Esophagus muscularis mucosa (tissue), 4 donors: ENCODE measurements at regions not wholly inside any gene's neighbourhood (a gene's known extent, or its start where the extent isn't known, plus 50 kb on each side); places are given as distances from the start of the nearest gene placed in this dataset.

Source experiments
- CTCF ChIP-seq, 3 experiments: fragments of 200-600 bp in 2 of 3; fragments of 450-650 bp in 1 of 3; sonication (generic) in 2 of 3; IDR thresholded peaks; one replicate each; pipeline ENCODE4 v1.5.1; 2017 to 2019; ENCODE audit warnings: antibody characterized with exemption in 3 of 3, mild to moderate bottlenecking in 2 of 3, moderate library complexity in 1 of 3
- EP300 ChIP-seq: sonication (generic); formaldehyde crosslinking; IDR thresholded peaks from one replicate; pipeline ENCODE4 v1.6.1; 2017; ENCODE audit warnings: antibody characterized with exemption
- POLR2A ChIP-seq: fragments of 450-650 bp; IDR thresholded peaks from one replicate; pipeline ENCODE4 v1.6.1; 2017; ENCODE audit warnings: antibody characterized with exemption, moderate library complexity, mild to moderate bottlenecking, low read depth
- POLR2AphosphoS5 ChIP-seq, 2 donors: sonication (generic); formaldehyde crosslinking; IDR thresholded peaks; one replicate each; pipeline ENCODE4 v1.6.1; 2017; ENCODE audit warnings: antibody characterized with exemption in 2 of 2

GRCh38 chr14:34090451-34090850, 139.6 kb upstream of the EGLN3 start:
- TF ChIP-seq CTCF (IDR thresholded peaks at IDR 0.05), result no peak
- TF ChIP-seq POLR2AphosphoS5 (IDR thresholded peaks at IDR 0.05), result no peak
- no peak for TF ChIP-seq POLR2A
- no peak for TF ChIP-seq EP300
